ENCODE measurements at regions not wholly inside any gene's neighbourhood (a gene's known extent, or its start where the extent isn't known, plus 50 kb on each side); places are given as distances from the start of the nearest gene placed in this dataset.

- DNase-seq: no peak
These were observed 131.8 kb upstream of the HABP2 start for GRCh38 chr10:113420733-113421675.

- no peak for DNase-seq
These were observed 130.5 kb upstream of the HABP2 start for GRCh38 chr10:113422371-113422770.

GRCh38 chr10:113423981-113424721, 128.7 kb upstream of the HABP2 start:
- DNase-seq: no peak

GRCh38 chr10:113425008-113425407, 127.8 kb upstream of the HABP2 start:
- no peak for DNase-seq

- no peak for DNase-seq
These were observed 127.3 kb upstream of the HABP2 start for GRCh38 chr10:113425541-113425951.

GRCh38 chr10:113426181-113426877, 126.5 kb upstream of the HABP2 start:
- DNase-seq: no peak

GRCh38 chr10:113427236-113427735, 125.6 kb upstream of the HABP2 start:
- DNase-seq: no peak

- DNase-seq: no peak
These were observed 124.9 kb upstream of the HABP2 start for GRCh38 chr10:113427811-113428558.

- DNase-seq: no peak
These were observed 122.0 kb upstream of the HABP2 start for GRCh38 chr10:113430634-113431397.

- no peak for DNase-seq
These were observed 121.3 kb upstream of the HABP2 start for GRCh38 chr10:113431398-113432160.

GRCh38 chr10:113433711-113434110, 119.1 kb upstream of the HABP2 start:
- DNase-seq: no peak

GRCh38 chr10:113434315-113434714, 118.5 kb upstream of the HABP2 start:
- no peak for DNase-seq

- DNase-seq: no peak
These were observed 117.9 kb upstream of the HABP2 start for GRCh38 chr10:113434950-113435349.

- no peak for DNase-seq
These were observed 117.0 kb upstream of the HABP2 start for GRCh38 chr10:113435881-113436280.

GRCh38 chr10:113436851-113437250, 116.0 kb upstream of the HABP2 start:
- no peak for DNase-seq

GRCh38 chr10:113438652-113439051, 114.2 kb upstream of the HABP2 start:
- DNase-seq: no peak

- no peak for DNase-seq
These were observed 111.6 kb upstream of the HABP2 start for GRCh38 chr10:113441220-113441619.

- no peak for DNase-seq
These were observed 111.1 kb upstream of the HABP2 start for GRCh38 chr10:113441686-113442270.

GRCh38 chr10:113442336-113442735, 110.5 kb upstream of the HABP2 start:
- no peak for DNase-seq

GRCh38 chr10:113443141-113443925, 109.5 kb upstream of the HABP2 start:
- no peak for DNase-seq
